ENCODE measurements at regions not wholly inside any gene's neighbourhood (a gene's known extent, or its start where the extent isn't known, plus 50 kb on each side); places are given as distances from the start of the nearest gene placed in this dataset.

DNA sequence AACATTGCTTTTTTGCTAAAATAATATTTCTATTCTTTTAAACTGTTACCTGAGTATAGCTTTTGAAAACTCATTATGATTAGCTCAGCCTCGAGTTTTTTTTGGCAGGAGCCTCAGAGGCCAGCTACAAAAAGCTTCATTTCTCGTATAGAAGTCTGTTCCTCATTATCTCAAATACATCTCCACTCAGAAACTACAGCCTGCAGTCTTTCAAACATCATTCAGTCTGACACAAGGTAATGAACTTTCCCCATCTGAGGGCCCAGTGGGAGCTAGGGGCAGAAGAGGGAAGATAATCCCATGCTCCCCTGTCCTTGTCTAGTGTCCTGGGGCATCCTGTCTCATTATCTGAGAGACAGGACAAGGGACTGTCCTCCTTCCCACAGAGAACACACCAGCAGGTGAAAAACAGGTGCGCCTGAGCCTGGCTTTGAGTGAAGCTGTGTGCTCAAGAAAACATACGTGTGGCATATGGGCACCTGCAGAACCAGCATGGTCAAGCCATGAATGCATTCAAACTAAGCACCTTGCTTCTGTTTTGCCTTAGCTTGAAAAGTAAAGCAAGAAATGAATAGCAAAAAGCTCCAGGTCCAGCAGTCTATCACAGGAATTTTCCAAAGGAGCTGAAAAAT lies 247.5 kb downstream of the MREG start:
- DNase-seq: no peak

DNA sequence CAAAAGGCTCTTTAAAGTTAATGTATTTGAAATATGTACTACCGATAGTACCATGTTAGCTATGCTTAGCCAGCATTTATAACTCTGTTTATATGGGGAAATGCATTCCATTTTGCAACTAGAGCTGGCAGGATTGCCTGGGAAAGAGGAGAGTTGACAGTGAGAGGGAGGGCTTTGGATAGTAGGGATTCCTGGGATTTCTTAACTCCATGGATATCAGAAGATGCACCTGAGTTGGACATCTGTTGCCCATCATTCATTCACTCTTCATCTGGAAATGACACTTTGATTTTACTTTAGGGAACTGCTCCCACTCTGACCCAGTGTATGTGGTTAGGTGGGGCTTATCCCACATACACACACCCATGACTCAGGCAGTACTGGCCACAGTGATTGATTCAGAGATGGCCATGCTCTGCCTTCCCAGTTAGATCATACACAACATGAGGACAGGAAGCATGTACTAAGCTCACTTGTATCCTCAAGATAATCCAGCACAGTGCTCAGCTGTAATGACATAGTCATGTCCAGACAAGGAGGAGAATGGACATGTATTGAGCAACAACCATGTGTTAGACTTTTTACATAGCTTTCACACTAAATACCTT lies 248.8 kb downstream of the MREG start:
- peak; percentile 96 for DNase-seq

DNA sequence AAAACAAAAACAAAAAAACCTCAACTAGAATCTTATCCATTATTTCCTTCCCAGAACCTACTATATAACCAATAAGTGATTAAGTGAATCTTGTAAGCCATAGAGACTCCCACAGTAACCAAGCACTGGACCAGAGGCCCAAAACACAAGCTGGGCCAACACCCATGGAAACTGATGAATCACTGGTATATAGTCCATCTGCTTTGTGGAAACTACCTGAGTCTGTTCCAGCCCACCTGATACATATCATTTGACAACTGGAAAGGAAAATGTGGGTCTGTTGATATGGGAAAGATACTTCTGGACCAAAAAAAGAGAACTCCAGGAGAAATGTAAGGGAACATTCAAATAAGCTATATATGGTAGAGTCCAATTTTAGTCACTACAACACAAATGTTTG lies 252.8 kb downstream of the MREG start:
- DNase-seq: no peak

DNA sequence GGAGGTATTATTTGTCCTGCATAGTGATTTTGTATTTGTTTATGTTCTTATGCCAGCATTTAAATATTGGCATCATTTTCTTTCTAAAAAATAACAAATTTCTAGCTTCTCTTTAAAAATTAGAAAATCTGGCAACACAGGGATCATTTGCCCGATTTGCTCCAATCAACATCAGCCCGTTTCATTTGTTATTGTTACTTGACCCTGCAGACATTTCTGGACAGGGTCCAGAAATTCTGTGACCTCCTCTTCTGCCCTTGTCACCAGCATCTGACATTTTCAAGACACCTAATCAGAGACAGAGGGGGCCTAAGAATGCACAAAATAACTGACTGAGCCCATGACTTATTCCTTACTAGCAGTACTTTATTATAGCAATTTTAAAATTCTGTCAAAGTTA lies 253.3 kb downstream of the MREG start:
- DNase-seq: no peak

DNA sequence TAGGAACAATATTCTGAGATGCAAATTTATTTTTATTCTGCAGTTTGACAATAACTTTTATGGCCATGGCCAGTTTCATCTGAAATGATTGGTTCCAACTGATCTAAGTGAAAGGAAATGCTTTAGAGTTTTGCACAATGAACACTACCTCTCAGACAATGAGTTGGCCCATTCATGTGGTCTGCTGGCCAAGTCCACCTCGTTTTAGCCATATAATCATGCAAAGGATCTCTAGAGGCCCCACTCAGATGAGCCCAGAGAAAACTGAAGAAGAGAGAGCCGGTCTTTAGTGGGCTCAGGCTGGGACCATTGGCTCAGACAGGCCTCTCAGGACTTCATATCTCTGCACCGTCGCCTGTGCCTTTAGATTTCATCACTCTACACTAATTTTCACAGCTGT lies 254.7 kb downstream of the MREG start:
- peak; percentile 87 for DNase-seq

DNA sequence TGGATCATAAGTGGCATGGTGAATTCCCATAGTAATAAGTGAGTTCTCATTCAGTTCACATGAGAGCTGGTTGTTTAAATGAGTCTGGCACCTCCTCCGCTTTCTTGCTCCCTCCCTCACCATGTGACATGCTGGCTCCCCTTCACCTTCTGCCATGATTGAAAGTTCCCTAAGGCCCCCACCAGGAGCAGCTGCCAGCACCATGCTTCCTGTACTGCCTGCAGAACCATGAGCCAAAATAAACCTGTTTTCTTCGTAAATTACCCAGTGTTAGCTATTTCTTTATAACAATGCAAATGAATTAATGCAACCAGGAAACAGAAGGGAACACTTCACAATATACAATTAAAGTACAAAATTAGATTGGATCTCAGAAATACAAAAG lies 257.0 kb downstream of the MREG start:
- DNase-seq: no peak

DNA sequence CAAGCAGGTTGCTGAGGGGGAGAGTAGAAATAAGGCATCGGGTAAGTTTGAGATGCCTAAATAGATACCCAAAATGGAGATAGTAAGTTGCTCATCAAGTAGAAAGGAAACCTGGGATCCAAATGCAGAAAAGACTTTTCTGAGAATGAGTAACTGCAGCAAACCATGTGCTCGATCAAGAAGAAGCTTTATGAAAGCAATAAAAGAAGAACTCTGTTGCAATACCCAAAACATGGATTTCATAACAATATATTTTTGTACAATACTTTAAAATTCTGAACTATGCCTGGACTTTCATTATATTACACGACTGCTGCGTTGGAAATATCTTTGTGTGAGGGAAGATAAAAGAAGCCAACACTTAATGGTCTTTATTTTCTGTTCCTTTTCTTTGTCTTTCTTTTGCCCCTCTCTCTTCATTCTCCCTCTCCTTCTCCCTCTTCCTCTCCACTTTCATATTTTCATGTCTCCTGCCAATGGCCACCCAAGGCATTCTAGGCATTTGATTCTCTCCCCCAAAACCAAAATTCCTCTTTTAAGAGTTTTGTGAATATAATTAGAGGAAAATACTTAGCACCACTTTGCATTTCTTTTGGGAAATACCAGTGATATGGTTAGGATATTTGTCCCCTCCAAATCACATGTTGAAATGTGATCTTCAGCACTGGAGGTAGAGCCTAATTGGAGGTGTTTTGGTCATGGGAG lies 257.6 kb downstream of the MREG start:
- no peak for DNase-seq

DNA sequence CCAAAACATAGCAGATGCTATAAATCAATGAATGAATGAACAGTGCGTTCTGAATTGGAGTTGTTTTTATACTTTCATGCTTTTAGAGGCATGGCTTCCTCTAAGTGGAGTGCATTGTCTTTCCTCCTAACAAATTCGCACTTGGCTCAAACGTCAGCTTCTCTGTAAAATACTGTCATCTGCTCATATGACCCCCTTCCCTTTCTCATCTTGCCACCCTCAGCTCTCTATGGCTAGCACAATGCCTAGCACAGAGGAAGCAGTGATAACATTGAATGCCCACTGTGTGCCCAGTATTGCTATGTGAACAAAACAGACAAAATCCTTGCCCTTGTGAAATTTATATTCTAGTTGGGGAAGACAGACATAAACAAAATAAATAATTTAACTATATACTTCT lies 258.8 kb downstream of the MREG start:
- DNase-seq: no peak

DNA sequence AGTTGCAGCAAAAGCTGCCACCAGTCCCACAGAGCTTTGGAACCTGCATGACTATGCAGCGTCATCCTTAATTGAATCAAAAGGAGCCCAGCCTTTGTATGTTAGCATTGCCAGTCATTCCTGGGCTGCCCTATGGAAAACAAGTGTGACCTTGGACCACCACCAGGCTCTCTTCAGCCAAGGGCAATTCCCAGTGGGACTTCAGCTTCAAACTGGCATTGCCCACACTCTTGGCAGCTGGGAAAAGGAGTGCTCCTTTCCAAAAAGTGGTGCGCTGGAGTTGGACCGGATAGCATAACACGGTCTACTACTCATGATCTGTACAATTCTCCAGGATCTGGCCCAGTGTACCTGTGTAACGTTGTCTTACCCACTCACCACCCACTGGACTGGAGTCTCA lies 259.5 kb downstream of the MREG start:
- no peak for DNase-seq

DNA sequence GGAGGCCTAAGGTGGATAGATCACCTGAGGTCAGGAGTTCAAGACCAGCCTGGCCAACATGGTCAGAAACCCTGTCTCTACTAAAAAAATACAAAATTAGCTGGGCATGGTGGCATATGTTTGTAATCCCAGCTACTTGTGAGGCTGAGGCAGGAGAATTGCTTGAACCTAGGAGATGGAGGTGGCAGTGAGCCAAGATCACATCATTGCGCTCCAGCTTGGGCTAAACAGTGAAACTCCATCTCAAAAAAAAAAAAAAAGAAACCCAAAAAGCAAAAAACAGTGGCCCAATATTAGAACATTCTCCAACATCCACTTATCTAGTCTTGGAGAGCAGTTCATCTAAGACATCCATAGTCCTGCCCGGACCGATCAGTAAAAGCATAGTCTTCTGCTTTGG lies 260.4 kb downstream of the MREG start:
- no peak for DNase-seq

DNA sequence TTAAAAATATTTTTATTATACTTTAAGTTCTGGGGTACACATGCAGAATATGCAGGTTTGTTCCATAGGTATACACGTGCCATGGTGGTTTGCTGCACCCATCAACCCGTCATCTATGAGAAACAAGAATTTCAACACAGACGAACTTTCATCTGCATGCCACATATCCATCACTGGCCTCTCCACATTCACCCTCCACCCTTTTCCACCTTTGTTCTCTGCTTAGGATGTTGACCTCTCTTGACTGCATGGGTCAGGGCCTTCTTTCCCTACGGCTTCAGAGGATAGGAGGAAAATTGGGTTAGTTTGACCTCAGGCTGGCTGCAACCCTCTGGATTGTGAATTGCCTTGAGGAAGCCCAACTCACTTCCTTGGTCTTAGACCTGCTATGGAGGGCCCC lies 260.9 kb downstream of the MREG start:
- DNase-seq: no peak

DNA sequence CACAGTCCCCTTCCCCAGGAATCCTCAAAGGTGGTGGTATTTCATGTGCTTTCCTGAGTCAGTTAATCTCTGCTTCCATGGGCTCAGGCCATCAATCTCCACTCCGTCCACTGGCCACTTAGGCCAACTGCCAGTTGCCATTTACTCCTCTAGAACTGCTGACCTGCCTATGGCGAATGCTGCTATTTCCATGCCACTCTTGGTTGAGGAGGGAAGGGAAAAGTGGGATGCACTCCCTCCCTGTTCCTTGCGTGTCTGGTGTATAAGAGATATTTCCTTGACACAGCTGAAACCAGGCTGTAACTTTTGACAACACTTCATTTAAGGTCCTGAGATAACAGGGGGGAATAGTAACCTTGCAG lies 261.5 kb downstream of the MREG start:
- DNase-seq: no peak

DNA sequence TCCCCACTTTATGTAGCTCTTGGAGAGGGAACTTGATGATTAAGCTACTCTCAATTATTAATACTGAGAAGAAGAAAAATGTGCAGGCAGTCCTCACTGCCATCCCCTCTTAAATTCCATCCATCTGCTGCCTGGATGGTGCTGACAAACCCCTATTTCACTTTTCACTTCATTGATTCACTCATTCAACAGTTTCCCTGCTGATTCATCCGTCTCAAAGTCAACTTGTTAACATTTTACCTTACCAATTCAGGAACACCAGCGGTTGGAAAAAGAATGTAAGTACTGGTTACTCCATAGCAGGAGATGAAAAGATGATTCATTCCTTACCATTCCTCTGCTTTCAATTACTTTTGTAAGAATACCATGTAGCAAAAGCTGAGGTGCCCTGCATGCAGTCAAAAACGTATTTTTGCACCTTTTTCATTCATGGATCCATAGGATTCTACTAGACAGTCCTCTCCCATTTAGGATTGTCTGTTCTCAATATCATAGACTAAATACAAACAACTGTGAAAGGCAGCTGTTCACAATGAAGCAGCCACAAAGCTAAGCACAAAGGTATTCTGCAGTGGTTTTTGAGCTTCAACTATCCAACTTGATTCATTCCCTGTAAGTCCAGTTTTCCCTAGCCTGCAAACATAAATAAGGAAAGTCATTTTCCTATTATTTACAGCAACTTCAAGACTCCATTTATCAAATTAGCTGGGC lies 262.0 kb downstream of the MREG start:
- DNase-seq: peak; percentile 99

DNA sequence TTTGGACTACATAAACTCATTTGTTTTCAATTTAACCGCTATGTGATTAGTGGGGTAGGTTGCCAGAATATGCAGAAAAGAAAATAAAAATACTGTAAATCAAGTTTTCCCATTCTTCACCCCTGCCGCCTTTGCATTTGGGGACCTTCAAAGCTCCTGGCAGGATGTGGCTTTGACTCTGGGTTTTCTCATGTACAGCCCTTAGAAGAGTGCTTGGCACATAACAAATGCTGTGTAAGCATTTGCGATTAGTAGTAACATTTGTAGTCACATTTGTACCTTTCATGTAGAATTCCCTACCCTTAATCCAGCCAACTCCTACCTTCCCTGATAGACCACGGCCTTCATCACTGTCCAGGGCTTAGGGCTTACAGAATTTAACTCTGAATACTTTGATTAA lies 262.6 kb downstream of the MREG start:
- DNase-seq: peak; percentile 53

DNA sequence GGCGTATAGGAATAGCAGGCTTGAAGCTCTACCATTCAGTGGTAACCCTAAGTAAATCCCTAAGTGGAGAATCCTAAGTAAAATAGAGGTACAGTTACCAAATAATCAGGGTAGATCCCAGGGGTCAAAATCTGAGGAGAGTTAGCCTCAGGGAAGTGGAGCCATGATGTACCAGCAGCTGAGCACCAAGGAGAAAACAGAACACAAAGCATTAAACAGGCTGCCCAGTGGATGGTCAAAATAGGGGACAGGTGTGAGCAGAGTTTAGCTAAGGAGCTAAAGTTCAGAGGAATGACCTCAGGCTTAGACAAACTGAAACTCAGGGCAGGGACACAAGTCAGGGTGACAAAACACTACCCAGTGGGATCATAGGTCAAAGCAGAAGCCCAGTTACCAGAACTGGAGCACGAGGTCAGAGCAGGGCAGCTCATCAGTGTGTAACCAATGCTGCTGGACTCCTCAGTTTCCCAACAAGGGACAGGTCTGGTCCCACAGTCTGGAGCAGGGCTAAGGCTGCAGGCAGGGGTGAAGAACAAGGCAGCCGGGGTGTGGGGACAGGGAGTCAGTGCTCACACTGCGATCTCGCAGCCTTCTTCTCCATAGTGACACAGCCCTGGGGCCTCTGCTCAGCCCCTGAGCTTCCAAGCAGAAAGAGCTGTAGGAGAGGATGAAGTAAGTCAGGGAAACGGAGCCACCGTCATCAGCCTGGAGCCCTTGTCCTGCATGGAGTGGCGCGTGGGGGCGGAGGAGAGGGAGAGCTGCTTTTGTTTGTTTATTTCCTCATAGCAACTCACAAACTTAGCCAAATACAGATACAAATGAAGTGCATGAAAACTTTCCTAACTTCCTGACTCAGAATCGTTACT lies 264.0 kb downstream of the MREG start:
- DNase-seq: no peak

DNA sequence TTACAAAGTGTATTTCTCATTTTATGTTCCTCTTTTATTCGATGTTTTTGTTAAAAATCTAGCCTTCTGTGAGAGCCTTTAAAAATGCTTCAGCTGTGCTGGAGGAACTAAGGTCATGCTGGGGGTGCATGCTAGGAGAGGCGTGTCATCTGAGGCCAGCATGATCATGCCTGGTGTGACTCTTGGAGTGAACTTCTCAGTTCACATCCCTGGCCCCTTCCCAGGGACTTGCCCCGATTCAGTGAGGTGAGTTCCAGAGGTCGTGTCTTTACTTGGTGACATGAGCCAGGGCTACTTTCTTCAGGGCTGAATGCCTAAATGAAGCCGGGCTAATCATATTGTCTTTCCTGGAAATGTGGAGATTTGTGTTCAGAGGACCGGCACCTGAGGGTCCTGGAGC lies 264.9 kb downstream of the MREG start:
- no peak for DNase-seq

DNA sequence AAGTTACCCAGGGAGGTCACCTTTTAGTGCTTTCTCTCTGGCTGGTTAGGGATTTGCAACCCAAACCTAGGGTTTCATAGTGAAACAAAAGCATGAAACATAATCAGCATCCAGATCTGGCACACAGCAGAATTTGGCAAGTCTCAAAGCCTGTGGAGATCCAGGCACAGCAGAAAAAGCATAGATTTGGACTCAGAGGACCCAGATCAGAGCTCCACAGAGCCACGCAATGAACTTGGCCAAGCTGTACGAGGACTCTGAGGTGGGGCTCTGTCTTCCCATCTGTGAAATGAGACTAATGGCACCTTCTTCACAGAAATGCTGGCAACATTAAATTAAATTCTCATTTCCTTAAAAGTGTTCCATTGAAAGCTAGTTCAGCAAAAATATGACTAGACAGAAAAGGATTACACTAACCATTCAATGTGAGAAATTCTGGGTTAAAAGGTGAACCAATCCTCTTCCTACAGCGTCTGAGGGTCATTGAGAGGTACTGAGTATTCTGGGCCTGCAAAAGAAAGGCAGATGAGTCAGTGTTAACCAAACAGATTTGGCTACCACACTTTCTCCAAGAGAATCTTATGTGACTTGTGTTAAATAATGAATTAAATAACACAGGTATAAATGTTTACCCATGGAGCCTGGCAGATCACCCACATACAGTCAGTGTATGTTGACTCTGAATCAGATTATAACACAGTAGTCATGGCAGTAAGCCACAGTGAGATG lies 266.3 kb downstream of the MREG start:
- no peak for DNase-seq

DNA sequence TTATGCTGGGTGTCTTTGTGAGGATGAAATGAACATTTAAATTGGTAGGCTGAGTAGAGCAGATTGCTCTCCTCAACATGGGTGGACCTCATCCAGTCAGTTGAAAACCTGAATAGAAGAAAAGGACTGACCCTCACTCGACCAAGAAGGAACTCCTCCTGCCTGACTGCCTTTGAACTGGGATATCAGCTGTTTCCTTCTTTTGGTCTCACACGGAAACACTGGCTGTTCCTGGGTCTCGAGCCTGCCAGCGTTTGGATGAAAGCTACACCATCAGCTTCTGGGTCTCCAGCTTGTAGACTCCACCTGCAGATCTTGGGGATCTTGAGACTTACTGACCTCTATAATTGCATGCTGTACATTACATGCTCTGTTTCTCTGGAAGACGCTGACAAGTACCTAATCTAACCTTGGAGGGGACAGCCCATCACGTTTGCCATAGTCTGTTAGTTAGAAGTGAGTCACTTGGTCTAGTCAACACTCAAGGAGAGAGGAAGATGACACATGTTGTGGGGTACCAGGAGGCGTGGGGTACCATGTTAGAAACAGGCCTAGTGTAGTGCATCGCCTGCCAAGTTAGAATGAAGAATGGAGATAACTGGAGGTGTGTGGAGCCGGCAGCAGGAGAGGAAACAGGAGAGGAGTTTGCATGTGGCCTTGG lies 267.0 kb downstream of the MREG start:
- no peak for DNase-seq

DNA sequence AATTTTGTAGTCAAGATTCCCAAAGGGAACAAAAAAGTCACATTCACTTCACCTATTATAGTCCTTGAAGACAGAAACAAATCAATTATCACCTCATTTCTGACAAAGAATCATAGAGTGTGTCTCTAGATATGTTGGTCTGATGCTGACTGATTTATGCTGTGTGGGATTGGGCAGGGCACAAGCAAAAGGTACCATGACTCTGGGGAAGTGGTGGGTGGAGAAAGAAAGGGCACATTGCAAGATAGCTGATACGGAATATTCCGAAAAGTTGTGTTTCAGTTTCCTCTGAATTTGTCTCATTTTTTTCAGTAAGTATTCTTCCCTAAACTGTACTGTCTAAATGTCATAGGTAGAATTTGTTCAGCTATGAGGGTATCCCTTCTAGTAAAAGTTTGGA lies 268.0 kb downstream of the MREG start:
- DNase-seq: no peak

DNA sequence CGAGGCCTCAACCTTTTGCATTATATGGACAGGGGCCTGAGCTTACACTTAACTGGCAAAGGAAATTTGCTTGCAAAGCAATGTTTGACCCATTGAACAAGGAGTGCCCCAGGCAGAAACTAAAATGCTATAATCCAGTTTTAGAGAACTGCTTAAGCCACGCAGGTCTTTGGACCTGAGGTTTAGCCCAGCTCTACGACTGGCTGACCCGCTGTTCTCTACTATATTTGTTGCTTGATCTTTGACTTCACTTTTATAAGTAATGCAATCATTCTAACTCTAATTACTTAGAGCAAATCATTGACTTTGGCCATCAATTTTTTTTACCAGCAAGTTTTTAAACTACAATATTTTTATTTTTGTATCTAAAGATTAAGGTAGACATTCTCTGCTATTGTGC lies 268.8 kb downstream of the MREG start:
- no peak for DNase-seq

DNA sequence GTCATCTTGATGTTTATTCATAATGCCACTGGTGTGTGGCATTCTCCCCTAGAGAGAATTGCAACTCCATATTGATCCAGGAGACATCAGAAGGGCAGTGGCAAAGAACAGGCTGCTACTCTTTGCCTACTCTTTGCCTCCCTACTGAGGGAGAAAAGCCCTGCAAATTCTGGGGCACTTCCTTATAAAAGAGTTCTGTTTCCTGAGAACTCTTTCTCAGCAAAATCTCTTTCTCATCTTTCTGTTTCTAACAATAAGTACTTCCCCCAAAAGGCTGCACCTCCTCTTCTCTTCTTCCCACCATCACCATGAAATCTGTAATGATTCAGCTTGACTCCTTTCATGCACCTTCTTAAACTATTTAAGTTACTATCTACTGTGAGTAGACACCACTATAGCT lies 270.3 kb downstream of the MREG start:
- no peak for DNase-seq

DNA sequence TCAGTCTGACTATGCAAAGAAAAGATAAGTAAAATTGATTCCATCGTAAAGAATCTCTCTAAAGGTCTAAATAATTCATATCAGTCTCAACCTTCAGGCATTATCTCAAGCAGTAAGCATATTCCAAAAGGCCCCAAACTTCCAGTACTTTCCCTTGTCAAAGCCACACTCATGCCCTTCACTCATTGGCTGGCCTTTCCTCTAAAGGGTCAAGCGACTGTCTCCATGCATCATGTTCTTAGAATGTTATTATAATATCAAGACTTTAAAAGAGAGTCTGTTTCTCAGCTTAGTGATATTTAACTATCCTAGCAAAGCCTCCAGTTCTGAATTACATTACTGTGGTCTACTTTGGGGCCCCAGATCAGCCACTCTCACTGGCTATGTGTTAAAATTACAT lies 271.3 kb downstream of the MREG start:
- no peak for DNase-seq

Data from fibroblast of upper back skin (primary cell).